B cell (primary cell): ENCODE measurements at regions not wholly inside any gene's neighbourhood (a gene's known extent, or its start where the extent isn't known, plus 50 kb on each side); places are given as distances from the start of the nearest gene placed in this dataset.

Source experiments
- CTCF ChIP-seq: fragments of 200-600 bp; IDR thresholded peaks from one replicate; pipeline ENCODE4 v1.8.0; 2022; ENCODE audit warnings: antibody characterized with exemption, mild to moderate bottlenecking
- EZH2 ChIP-seq: IDR thresholded peaks from 2 replicates; pipeline ENCODE4 v1.6.1; 2012; ENCODE audit warnings: borderline replicate concordance, low read depth, mild to moderate bottlenecking, moderate library complexity, low read length; ENCODE audit not compliant: insufficient read depth, poor library complexity, severe bottlenecking

GRCh38 chr6:81857812-81858211, 105.3 kb upstream of the TENT5A start:
- TF ChIP-seq CTCF, result no peak
- TF ChIP-seq EZH2, result no peak
